Karpas-422 (cell line): ENCODE measurements at regions not wholly inside any gene's neighbourhood (a gene's known extent, or its start where the extent isn't known, plus 50 kb on each side); places are given as distances from the start of the nearest gene placed in this dataset.
"Not testable (repeated sequence)": the region's sequence is repeated elsewhere in the genome, so short reads cannot be mapped to it uniquely, and the experiment has no call there.

Source experiments
- DNase-seq: peaks from one replicate; pipeline ENCODE4 v3.0.0-alpha.2; 2015
- H2AFZ ChIP-seq: fragments of 200-600 bp; sonication (generic); 2 replicates; pipeline ENCODE4 v1.6.1; 2014; ENCODE audit warnings: antibody characterized with exemption, low read length, mixed read lengths
- H3K27ac ChIP-seq: fragments of 200-600 bp; sonication (generic); 2 replicates; pipeline ENCODE4 v1.5.1; 2014; ENCODE audit warnings: mild to moderate bottlenecking, low read length, moderate library complexity
- H3K27me3 ChIP-seq: fragments of 200-600 bp; sonication (generic); 2 replicates; pipeline ENCODE4 v1.6.1; 2014; ENCODE audit warnings: low read length, mixed read lengths
- H3K36me3 ChIP-seq: fragments of 200-600 bp; sonication (generic); 2 replicates; pipeline ENCODE4 v1.6.1; 2014; ENCODE audit warnings: low read length, mixed read lengths; ENCODE audit not compliant: insufficient read depth
- H3K4me1 ChIP-seq: fragments of 200-600 bp; sonication (generic); 2 replicates; pipeline ENCODE4 v1.6.1; 2014; ENCODE audit warnings: mild to moderate bottlenecking, low read length, mixed read lengths
- H3K4me2 ChIP-seq: fragments of 200-600 bp; sonication (generic); 2 replicates; pipeline ENCODE4 v1.6.1; 2014; ENCODE audit warnings: low read length, low read depth, mild to moderate bottlenecking; ENCODE audit not compliant: poor library complexity, severe bottlenecking
- H3K4me3 ChIP-seq: fragments of 200-600 bp; sonication (generic); 2 replicates; pipeline ENCODE4 v1.5.1; 2014; ENCODE audit warnings: mild to moderate bottlenecking, antibody characterized with exemption, low read length, mixed read lengths
- H3K79me2 ChIP-seq: fragments of 200-600 bp; sonication (generic); 2 replicates; pipeline ENCODE4 v1.6.1; 2014; ENCODE audit warnings: mild to moderate bottlenecking, low read length, mixed read lengths
- H3K9ac ChIP-seq: fragments of 200-600 bp; sonication (generic); 2 replicates; pipeline ENCODE4 v1.6.0; 2014; ENCODE audit warnings: low read length
- H3K9me2 ChIP-seq: fragments of 200-600 bp; sonication (generic), shearing (Covaris generic); replicated peaks from 2 replicates; pipeline ENCODE4 v1.6.0; 2014; ENCODE audit warnings: mild to moderate bottlenecking, low read length, moderate library complexity; ENCODE audit not compliant: insufficient read depth
- H3K9me3 ChIP-seq: fragments of 300-700, 200-600 bp; sonication (generic); 2 replicates; pipeline ENCODE4 v1.6.1; 2014; ENCODE audit warnings: low read length, mixed read lengths
- H4K20me1 ChIP-seq: fragments of 200-600 bp; sonication (generic); 2 replicates; pipeline ENCODE4 v1.6.1; 2014; ENCODE audit warnings: mild to moderate bottlenecking, antibody characterized with exemption, low read length, low read depth; ENCODE audit not compliant: insufficient read depth

GRCh38 chr17:77632619-77633018 is 325.9 kb upstream of the TNRC6C start:
- H3K4me3 ChIP-seq = no peak overlapping the region
- H3K36me3 ChIP-seq = no peaks in the 10 kb centered on the region
- H3K9me2 ChIP-seq = no peaks in the 10 kb centered on the region
- H3K4me1 ChIP-seq = no peaks in the 10 kb centered on the region
- no peak overlapping the region for H2AFZ ChIP-seq
- peak; percentile 9 for DNase-seq
- H3K4me2 ChIP-seq = no peak overlapping the region
- H3K27ac ChIP-seq = no peak overlapping the region
- no peaks in the 10 kb centered on the region for H4K20me1 ChIP-seq
- no peaks in the 10 kb centered on the region for H3K79me2 ChIP-seq
- no peaks in the 10 kb centered on the region for H3K9me3 ChIP-seq
- H3K9ac ChIP-seq = no peak overlapping the region
- no peaks in the 10 kb centered on the region for H3K27me3 ChIP-seq

- H3K79me2 ChIP-seq = no peaks in the 10 kb centered on the region
- H3K4me3 ChIP-seq = no peak overlapping the region
- peak; percentile 38 for DNase-seq
- H4K20me1 ChIP-seq = no peaks in the 10 kb centered on the region
- no peaks in the 10 kb centered on the region for H3K9me2 ChIP-seq
- no peaks in the 10 kb centered on the region for H3K4me1 ChIP-seq
- no peaks in the 10 kb centered on the region for H3K27me3 ChIP-seq
- H3K36me3 ChIP-seq = no peaks in the 10 kb centered on the region
- H3K9ac ChIP-seq = no peak overlapping the region
- no peaks in the 10 kb centered on the region for H3K9me3 ChIP-seq
- no peak overlapping the region for H3K4me2 ChIP-seq
- H3K27ac ChIP-seq = no peak overlapping the region
- H2AFZ ChIP-seq = no peak overlapping the region
Observed at GRCh38 chr17:77634710-77635109, 323.8 kb upstream of the TNRC6C start.

GRCh38 chr17:77635176-77635575 is 323.3 kb upstream of the TNRC6C start:
- H3K36me3 ChIP-seq = no peaks in the 10 kb centered on the region
- no peaks in the 10 kb centered on the region for H3K79me2 ChIP-seq
- no peaks in the 10 kb centered on the region for H3K9me2 ChIP-seq
- no peak overlapping the region for H3K4me2 ChIP-seq
- H2AFZ ChIP-seq = no peak overlapping the region
- no peaks in the 10 kb centered on the region for H3K4me1 ChIP-seq
- no peaks in the 10 kb centered on the region for H3K9me3 ChIP-seq
- no peak overlapping the region for H3K4me3 ChIP-seq
- DNase-seq = no peak
- no peak overlapping the region for H3K27ac ChIP-seq
- no peaks in the 10 kb centered on the region for H3K27me3 ChIP-seq
- no peak overlapping the region for H3K9ac ChIP-seq
- H4K20me1 ChIP-seq = no peaks in the 10 kb centered on the region

GRCh38 chr17:77635785-77636184 is 322.7 kb upstream of the TNRC6C start:
- H3K4me1 ChIP-seq, H2AFZ ChIP-seq, H3K27ac ChIP-seq, H3K79me2 ChIP-seq, H3K27me3 ChIP-seq, H3K36me3 ChIP-seq, DNase-seq, H3K9ac ChIP-seq, H4K20me1 ChIP-seq, H3K4me3 ChIP-seq, H3K4me2 ChIP-seq, H3K9me3 ChIP-seq, H3K9me2 ChIP-seq: not testable (repeated sequence)

- DNase-seq = no peak
- no peaks in the 10 kb centered on the region for H3K9me2 ChIP-seq
- no peaks in the 10 kb centered on the region for H3K36me3 ChIP-seq
- H3K4me1 ChIP-seq = no peaks in the 10 kb centered on the region
- no peak overlapping the region for H2AFZ ChIP-seq
- no peaks in the 10 kb centered on the region for H3K79me2 ChIP-seq
- no peaks in the 10 kb centered on the region for H4K20me1 ChIP-seq
- no peak overlapping the region for H3K9ac ChIP-seq
- H3K9me3 ChIP-seq = no peaks in the 10 kb centered on the region
- H3K4me2 ChIP-seq = no peak overlapping the region
- no peak overlapping the region for H3K4me3 ChIP-seq
- H3K27me3 ChIP-seq = no peaks in the 10 kb centered on the region
- H3K27ac ChIP-seq = no peak overlapping the region
Observed at GRCh38 chr17:77636835-77637817, 321.4 kb upstream of the TNRC6C start.

GRCh38 chr17:77637818-77638575 is 320.5 kb upstream of the TNRC6C start:
- Histone ChIP-seq H3K4me2 (no peak overlapping the region), H3K79me2 (no peaks in the 10 kb centered on the region), H3K9me2 (no peaks in the 10 kb centered on the region), H3K27ac (no peak overlapping the region), H3K36me3 (no peaks in the 10 kb centered on the region), H2AFZ (no peak overlapping the region), H3K4me1 (no peaks in the 10 kb centered on the region), H3K9me3 (no peaks in the 10 kb centered on the region), H3K4me3 (no peak overlapping the region), H3K9ac (no peak overlapping the region), H3K27me3 (no peaks in the 10 kb centered on the region), H4K20me1 (no peaks in the 10 kb centered on the region)
- no peak for DNase-seq

GRCh38 chr17:77640252-77640651 is 318.3 kb upstream of the TNRC6C start:
- Histone ChIP-seq H3K4me3 (no peak overlapping the region), H2AFZ (no peak overlapping the region), H4K20me1 (no peaks in the 10 kb centered on the region), H3K36me3 (no peaks in the 10 kb centered on the region), H3K4me2 (no peak overlapping the region), H3K4me1 (no peaks in the 10 kb centered on the region), H3K79me2 (no peaks in the 10 kb centered on the region), H3K27me3 (no peaks in the 10 kb centered on the region), H3K9me3 (no peaks in the 10 kb centered on the region), H3K27ac (no peak overlapping the region), H3K9ac (no peak overlapping the region), H3K9me2 (no peaks in the 10 kb centered on the region)
- DNase-seq = no peak

- H3K4me3 ChIP-seq = no peak overlapping the region
- H3K27me3 ChIP-seq = no peaks in the 10 kb centered on the region
- H2AFZ ChIP-seq = no peak overlapping the region
- H3K36me3 ChIP-seq = no peaks in the 10 kb centered on the region
- no peaks in the 10 kb centered on the region for H4K20me1 ChIP-seq
- H3K9ac ChIP-seq = no peak overlapping the region
- H3K4me2 ChIP-seq = no peak overlapping the region
- H3K79me2 ChIP-seq = no peaks in the 10 kb centered on the region
- no peak for DNase-seq
- H3K27ac ChIP-seq = no peak overlapping the region
- H3K9me2 ChIP-seq = no peaks in the 10 kb centered on the region
- no peaks in the 10 kb centered on the region for H3K9me3 ChIP-seq
- no peaks in the 10 kb centered on the region for H3K4me1 ChIP-seq
Observed at GRCh38 chr17:77640916-77641605, 317.4 kb upstream of the TNRC6C start.
